Stimulated activated CD4-positive, alpha-beta T cell treated with anti-CD3 and anti-CD28 coated beads, Interleukin-1b, Interleukin-23, amount 100 ng/mL, for 4 hours (primary cell): ENCODE measurements at regions not wholly inside any gene's neighbourhood (a gene's known extent, or its start where the extent isn't known, plus 50 kb on each side); places are given as distances from the start of the nearest gene placed in this dataset.

Experiments
- DNase-seq, 2 donors: peaks; one replicate each; pipeline ENCODE4 v3.0.0-alpha.2; 2020; ENCODE audit warnings: low read depth in 2 of 2

DNA sequence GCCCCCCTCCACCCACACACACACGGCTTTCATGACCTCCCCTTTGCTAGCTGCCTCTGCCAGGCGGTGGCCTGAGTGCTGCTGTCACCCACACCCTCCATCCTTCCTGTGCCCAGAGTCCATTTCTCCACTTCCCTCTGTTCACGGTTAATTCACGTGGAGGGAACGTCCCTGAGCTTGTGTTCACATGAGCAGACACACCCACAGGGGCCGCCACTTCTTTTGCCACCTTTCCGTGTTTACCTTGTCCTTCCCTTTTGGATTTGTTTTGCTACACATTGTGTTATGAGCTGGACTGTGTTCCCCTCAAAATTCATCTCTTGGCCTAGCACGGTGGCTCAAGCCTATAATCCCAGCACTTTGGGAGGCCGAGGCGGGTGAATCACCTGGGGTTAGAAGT, 128.0 kb downstream of the ETS2 start:
- DNase-seq, result no peak

- DNase-seq, result no peak
Measured at GRCh38 chr21:38931291-38931690, 125.6 kb downstream of the ETS2 start.

- DNase-seq, result no peak
Measured at GRCh38 chr21:38930853-38931252, 125.1 kb downstream of the ETS2 start.

GRCh38 chr21:38930066-38930465, 124.3 kb downstream of the ETS2 start:
- DNase-seq, result no peak

- DNase-seq, result no peak
Measured at GRCh38 chr21:38929652-38930051, 123.9 kb downstream of the ETS2 start.

GRCh38 chr21:38929142-38929541, 123.4 kb downstream of the ETS2 start:
- DNase-seq, result no peak

DNA sequence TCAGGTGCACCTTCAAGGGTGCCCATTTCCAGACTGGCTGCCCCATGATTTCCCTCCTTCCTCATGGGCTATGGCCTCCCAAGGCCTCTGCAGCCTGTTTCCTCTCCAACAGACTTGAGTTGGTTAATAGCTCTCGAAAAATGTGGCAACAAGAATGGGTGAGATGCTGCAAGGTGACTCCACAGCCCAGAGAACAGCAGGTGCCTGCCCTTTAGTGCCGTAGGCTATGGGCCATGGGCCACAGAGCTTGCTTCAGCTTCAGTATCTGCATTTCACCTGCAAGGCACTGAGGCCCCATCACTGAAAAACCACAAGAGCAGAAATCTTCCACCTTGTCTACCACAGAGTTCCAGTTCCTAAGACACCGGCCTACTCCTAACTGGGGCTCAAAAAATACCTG, 122.0 kb downstream of the ETS2 start:
- DNase-seq, result no peak

GRCh38 chr21:38925923-38926322, 120.2 kb downstream of the ETS2 start:
- no peak for DNase-seq

- no peak for DNase-seq
Measured at GRCh38 chr21:38925478-38925877, 119.7 kb downstream of the ETS2 start.

- DNase-seq, result no peak
Measured at GRCh38 chr21:38924954-38925353, 119.2 kb downstream of the ETS2 start.

GRCh38 chr21:38923429-38923828, 117.7 kb downstream of the ETS2 start:
- DNase-seq, result no peak

DNA sequence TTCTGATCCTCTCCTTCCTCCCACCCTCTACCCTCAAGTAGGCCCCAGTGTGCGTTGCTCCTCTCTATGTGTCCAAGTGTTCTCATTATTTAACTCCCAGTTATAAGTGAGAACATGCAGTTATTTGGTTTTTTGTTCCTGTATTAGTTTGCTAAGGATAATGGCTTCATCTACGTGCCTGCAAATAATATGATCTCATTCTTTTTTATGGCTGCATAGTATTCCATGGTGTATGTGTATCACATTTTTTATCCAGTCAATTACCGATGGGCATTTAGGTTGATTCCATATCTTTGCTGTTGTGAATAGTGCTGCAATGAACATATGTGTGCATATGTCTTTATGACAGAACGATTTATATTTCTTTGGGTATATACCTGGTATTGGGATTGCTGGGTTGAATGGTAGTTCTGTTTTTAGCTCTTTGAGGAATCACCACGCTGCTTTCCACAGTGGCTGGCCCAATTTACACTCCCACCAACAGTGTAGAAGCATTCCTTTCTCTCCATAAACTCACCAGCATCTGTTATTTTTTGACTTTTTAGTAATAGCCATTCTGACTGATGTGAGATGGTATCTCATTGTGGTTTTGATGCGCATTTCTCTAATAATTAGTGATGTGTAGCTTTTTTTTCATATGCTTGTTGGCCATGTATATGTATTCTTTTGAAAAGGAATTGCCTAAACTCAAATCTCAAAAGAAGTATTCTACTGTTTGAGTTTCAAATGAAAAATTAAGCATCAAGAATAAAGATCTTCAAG, 116.9 kb downstream of the ETS2 start:
- no peak for DNase-seq

- DNase-seq, result no peak
Measured at GRCh38 chr21:38921511-38922251, 116.0 kb downstream of the ETS2 start.

- DNase-seq, result no peak
Measured at GRCh38 chr21:38920631-38921398, 115.1 kb downstream of the ETS2 start.

DNA sequence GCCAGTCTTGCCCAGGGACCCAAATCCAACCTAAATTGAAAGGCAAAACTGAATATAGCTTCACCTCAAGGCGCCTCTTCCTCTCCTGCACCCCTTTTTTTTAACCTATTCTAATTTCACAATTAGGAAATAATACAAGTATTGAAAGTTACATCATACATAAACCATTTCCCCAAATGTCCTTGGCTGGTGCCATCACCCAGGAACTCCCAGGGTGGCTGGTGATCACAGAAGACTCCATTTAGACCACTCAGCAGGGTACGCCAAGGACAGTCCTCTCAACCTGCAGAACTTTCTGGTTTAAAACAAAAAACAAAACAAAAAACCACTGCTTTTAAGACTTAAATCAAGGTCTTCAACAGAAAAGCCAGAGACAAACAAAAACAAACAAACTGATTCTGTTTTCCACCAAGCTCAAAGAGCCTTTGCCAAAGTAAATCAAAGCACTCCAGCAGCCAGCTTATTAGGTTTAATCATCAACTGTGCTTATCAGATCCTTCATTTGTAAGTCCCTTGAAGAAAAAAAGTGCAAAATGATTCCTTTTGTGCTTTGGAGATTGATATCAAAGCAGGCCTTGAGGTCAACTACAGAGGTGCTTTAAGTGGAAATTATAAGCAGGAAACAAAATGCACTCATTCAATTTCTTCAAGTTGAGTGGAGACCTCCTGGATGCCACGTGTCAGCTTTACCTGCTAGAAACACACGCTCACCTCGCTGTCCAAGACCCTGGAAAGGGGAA, 113.0 kb downstream of the ETS2 start:
- no peak for DNase-seq

- no peak for DNase-seq
Measured at GRCh38 chr21:38917043-38917774, 111.5 kb downstream of the ETS2 start.

GRCh38 chr21:38916214-38916964, 110.7 kb downstream of the ETS2 start:
- no peak for DNase-seq

DNA sequence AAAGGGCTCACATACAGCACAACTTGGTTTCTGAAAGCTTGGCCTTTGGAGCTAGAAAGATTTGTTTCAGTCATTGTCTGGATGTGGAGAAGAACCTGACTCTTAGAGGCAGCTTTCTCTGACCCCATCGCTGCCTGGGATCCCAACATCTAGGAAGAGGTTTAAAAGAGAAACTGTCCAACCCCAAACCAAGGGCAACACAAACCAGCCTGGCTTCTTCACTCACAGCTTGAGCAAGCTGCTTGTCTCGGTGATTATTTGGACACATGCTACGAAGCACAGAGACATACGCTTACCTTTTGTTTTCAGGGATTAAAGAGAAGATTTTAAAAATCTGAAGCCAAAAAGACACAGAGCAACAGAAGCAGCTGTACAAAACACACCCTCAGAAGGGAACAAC, 109.8 kb downstream of the ETS2 start:
- DNase-seq, result no peak

GRCh38 chr21:38914528-38915293, 109.0 kb downstream of the ETS2 start:
- DNase-seq, result no peak
